COLO829 (cell line): ENCODE measurements at regions not wholly inside any gene's neighbourhood (a gene's known extent, or its start where the extent isn't known, plus 50 kb on each side); places are given as distances from the start of the nearest gene placed in this dataset.

Experiments
- DNase-seq: peaks from one replicate; pipeline ENCODE4 v3.0.0; 2012; ENCODE audit warnings: low spot score

- no peak for DNase-seq
Observed at GRCh38 chr16:50878536-50878935, 136.7 kb downstream of the CYLD start.

- DNase-seq = no peak
Observed at GRCh38 chr16:50876263-50876662, 134.4 kb downstream of the CYLD start.

GRCh38 chr16:50868577-50868976 is 126.7 kb downstream of the CYLD start:
- no peak for DNase-seq

- no peak for DNase-seq
Observed at GRCh38 chr16:50866806-50867205, 124.9 kb downstream of the CYLD start.

GRCh38 chr16:50864386-50864785 is 122.5 kb downstream of the CYLD start:
- DNase-seq = no peak

GRCh38 chr16:50863644-50864144 is 121.8 kb downstream of the CYLD start:
- DNase-seq = no peak

- no peak for DNase-seq
Observed at GRCh38 chr16:50862818-50863643, 121.1 kb downstream of the CYLD start.

- DNase-seq = peak; percentile 96
Observed at GRCh38 chr16:50861970-50862411, 120.1 kb downstream of the CYLD start.

- DNase-seq = no peak
Observed at GRCh38 chr16:50861451-50861850, 119.6 kb downstream of the CYLD start.

GRCh38 chr16:50859628-50860360 is 117.9 kb downstream of the CYLD start:
- no peak for DNase-seq

GRCh38 chr16:50858877-50859627 is 117.2 kb downstream of the CYLD start:
- DNase-seq = no peak

GRCh38 chr16:50858376-50858775 is 116.5 kb downstream of the CYLD start:
- no peak for DNase-seq

GRCh38 chr16:50857881-50858280 is 116.0 kb downstream of the CYLD start:
- DNase-seq = no peak

GRCh38 chr16:50856991-50857390 is 115.1 kb downstream of the CYLD start:
- DNase-seq = no peak

- no peak for DNase-seq
Observed at GRCh38 chr16:50853329-50853728, 111.4 kb downstream of the CYLD start.
